Esophagus muscularis mucosa (tissue), 4 donors: ENCODE measurements at regions not wholly inside any gene's neighbourhood (a gene's known extent, or its start where the extent isn't known, plus 50 kb on each side); places are given as distances from the start of the nearest gene placed in this dataset.

Source experiments
- EP300 ChIP-seq: sonication (generic); formaldehyde crosslinking; IDR thresholded peaks from one replicate; pipeline ENCODE4 v1.6.1; 2017; ENCODE audit warnings: antibody characterized with exemption
- POLR2A ChIP-seq: fragments of 450-650 bp; IDR thresholded peaks from one replicate; pipeline ENCODE4 v1.6.1; 2017; ENCODE audit warnings: antibody characterized with exemption, moderate library complexity, mild to moderate bottlenecking, low read depth
- TF ChIP-seq, protein P1 (sequence below), 3 experiments: fragments of 200-600 bp in 2 of 3; fragments of 450-650 bp in 1 of 3; sonication (generic) in 2 of 3; IDR thresholded peaks; one replicate each; pipeline ENCODE4 v1.5.1; 2017 to 2019; ENCODE audit warnings: antibody characterized with exemption in 3 of 3, mild to moderate bottlenecking in 2 of 3, moderate library complexity in 1 of 3

DNA sequence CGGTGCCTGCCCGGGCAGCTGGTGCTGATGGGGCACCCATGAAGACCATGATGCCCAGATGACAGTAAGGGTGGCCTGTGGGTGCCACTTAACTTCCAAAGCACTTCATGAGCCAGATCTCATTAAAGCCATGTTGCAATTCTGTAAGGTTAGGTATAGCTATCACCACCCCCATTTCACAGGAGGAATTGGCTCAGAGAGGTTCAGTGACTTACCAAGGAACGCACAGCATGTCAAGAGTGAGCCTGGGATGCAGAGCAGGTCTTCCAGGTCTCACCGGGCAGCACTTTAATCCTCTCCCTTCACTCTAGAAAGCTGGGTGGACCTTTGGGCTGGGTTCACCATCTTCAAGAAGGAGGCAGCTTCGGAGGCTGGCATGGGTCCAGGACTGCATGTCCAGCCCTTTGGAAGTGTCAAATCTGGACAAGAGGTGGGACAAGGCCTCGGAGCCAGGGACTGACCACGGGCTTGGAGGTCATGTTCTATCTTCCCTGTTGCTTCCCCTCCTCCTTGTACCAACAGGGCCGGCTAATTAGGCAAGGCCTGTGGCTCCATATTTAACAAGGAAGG is 189.8 kb downstream of the URI1 start:
- TF ChIP-seq, protein P1, sequence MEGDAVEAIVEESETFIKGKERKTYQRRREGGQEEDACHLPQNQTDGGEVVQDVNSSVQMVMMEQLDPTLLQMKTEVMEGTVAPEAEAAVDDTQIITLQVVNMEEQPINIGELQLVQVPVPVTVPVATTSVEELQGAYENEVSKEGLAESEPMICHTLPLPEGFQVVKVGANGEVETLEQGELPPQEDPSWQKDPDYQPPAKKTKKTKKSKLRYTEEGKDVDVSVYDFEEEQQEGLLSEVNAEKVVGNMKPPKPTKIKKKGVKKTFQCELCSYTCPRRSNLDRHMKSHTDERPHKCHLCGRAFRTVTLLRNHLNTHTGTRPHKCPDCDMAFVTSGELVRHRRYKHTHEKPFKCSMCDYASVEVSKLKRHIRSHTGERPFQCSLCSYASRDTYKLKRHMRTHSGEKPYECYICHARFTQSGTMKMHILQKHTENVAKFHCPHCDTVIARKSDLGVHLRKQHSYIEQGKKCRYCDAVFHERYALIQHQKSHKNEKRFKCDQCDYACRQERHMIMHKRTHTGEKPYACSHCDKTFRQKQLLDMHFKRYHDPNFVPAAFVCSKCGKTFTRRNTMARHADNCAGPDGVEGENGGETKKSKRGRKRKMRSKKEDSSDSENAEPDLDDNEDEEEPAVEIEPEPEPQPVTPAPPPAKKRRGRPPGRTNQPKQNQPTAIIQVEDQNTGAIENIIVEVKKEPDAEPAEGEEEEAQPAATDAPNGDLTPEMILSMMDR (IDR thresholded peaks at IDR 0.05) = no peak
- TF ChIP-seq POLR2A (no peak), EP300 (no peak)
